HT1080 (cell line): ENCODE measurements at regions not wholly inside any gene's neighbourhood (a gene's known extent, or its start where the extent isn't known, plus 50 kb on each side); places are given as distances from the start of the nearest gene placed in this dataset.
"Not testable (repeated sequence)": the region's sequence is repeated elsewhere in the genome, so short reads cannot be mapped to it uniquely, and the experiment has no call there.

Experiments used
- DNase-seq: peaks from one replicate; pipeline ENCODE4 v3.0.0-alpha.2; 2015; ENCODE audit warnings: low read depth

DNA sequence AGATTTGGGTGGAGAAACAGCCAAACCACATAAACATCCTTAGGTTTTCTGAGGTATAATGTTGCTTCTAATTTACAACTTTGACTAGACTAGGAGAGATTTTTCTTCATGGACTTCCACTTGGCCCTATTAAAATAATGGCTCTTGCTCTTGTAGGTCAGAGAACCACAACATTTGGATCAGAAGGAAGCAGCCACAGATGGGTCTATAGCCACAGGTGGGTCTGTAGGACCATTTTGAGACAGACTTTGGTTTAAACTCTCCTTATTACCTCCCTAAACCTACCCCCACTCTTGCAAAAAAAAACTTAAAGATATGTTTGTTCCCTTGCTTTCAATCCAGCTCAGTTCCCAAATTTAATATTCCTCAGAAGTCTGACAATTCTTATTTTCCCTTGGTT is 1260.8 kb downstream of the GATA3 start:
- DNase-seq, result no peak

DNA sequence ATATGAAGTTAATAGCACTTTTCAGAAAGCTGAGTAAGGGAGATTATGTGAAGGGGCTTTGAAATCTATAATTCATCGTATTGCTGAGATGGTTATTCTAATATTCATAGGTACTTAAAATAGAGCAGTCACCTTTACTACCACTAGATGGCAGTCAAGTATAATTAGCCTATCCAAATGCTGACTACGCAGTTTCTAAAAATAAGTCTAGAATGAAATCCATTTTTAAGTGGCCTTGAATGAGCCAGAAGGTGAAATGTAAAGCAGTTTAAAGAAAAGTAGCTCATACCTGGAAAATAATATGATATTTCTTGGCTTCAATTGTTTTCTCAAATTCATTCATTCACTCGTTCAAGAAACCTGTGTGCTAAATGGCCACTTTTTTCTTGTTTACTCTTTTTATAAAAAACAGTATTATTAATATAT is 1277.1 kb downstream of the GATA3 start:
- DNase-seq, result peak; percentile 23

DNA sequence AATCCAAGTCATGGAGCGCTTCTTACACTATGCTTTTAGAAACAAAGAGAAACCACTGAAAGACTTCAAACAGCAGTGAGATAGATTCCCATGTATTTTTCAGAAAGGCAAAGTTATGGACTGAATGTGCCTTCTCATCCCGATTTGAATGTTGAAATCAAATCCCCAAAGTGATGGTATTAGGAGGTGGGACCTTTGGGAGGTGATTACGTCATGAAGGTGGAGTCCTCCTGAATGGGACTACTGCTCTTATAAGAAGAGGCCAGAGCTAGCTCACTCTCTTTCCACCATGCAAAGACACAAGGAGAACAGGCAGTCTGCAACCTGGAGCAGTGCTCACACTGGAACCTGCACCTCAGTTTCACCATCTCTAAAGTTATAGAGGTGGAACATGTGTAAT is 1279.8 kb downstream of the GATA3 start:
- DNase-seq, result no peak

DNA sequence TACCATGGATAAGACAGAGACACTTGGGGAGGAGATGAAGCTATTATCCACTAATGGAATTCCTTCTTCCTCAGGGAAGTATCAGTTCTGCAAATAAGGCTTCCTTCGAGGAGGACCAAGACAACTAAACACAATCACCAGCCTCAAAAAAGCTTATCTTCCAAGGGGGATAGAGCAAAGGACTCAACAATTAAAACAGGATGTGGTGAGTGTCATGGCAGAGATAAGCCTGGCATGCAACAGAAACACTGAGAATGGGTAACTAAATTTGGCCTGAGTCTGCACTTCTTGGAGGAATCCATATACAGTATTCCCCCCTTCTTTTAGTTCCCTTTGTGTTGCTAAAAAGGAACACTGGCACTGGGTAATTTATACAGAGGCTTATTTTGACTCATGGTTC is 1285.2 kb downstream of the GATA3 start:
- DNase-seq, result no peak

DNA sequence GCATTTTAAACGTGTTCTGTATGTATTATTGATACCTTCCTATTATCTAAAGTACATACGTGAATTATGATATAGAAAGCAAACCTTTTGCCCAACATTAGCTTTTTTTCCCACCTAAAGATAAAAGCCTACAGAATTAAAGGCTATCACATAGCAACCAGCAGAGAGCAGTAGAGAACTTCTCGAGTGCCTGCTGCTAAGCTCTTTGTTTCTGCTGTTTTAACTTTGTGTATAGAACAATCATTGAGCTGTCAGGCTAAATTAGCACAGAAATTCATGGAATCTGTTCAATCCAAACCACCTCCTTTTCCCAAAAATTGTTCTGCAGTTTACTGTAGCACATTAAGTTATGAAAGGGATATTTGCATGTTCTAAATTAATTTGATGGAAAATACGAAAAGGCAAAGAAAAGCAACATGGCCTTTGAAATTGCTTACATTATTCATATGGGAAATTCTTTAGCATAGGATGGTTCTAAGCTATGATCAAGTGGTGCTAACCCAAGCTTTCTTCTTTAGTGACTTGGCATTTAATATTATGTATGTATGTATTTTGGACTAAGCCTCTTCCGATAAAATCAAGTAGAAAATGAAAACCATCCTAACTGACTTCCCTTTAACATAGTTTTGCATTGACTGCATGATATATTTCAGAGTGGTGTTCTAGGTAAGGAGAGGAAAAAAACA is 1288.5 kb downstream of the GATA3 start:
- DNase-seq, result peak; percentile 33

DNA sequence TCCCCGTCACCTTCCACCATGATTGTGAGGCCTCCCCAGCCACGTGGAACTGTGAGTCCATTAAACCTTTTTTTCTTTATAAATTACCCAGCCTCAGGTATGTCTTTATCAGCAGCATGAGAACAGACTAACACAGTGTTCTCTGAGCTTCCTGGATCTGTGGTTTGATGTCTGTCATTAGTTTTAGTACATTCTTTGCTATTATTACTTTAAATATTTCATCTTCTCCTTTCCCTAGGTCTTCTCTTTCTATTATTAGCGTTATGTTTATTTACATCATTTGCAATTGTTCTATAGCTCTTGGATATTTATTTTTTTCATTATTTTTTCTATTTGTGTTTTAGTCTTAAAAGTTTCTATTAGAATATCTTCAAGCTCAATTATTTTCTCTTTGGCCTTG is 1293.4 kb downstream of the GATA3 start:
- DNase-seq, result not testable (repeated sequence)

DNA sequence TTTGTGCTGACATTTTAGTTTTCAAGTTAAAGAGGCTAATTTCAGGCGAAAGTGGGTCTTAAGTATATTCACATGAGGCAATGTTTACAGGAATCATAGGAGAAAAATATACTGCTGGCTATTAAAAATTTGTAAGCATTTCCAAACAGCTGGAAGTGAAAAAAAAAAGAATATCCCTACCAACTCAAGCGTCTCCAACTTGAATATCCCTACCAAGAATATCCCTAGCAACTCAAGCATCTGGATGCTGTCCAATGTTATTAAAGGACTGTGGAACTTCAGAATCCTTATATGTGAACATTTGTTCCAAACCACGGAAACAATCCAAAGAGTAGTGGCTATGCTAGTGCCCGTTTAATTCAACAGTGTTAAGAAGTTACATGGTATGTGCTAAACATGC is 1303.0 kb downstream of the GATA3 start:
- no peak for DNase-seq

DNA sequence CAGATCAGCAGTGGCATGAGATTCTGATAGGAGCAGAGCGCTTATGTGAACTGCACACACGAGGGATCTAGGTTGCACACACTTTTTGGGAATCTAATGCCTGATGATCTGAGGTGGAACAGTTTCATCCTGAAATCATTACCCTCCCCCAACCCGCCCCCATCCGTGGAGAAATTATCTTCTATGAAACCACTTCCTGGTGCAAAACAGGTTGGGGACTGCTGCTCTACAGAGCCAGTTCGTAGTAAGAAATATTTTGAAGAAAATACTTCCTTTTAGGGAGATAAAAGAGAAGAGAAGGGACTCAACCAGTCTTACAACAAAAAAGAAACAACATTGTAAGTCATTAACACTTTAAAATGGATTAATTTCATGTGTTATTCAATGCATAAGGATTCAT is 1308.2 kb downstream of the GATA3 start:
- no peak for DNase-seq

DNA sequence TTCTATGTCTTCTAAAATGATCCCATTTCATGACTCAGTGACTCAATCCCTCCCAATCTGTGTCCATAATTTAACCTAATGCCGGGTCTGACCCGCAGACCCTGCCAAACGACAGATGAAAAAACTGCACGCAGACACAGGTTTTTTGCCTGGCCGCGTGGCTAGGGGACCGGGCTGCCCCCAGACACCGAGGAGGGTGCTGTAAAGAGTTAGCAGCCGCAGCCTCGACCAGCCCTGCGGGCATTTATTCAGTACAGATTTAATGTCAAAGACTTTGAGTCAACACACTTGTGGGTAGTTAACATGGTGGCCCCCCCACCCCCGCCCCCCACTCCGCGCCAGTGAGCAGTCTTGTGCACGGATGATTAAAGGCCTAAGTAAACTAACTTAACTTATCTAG is 1324.7 kb downstream of the GATA3 start:
- DNase-seq, result no peak

DNA sequence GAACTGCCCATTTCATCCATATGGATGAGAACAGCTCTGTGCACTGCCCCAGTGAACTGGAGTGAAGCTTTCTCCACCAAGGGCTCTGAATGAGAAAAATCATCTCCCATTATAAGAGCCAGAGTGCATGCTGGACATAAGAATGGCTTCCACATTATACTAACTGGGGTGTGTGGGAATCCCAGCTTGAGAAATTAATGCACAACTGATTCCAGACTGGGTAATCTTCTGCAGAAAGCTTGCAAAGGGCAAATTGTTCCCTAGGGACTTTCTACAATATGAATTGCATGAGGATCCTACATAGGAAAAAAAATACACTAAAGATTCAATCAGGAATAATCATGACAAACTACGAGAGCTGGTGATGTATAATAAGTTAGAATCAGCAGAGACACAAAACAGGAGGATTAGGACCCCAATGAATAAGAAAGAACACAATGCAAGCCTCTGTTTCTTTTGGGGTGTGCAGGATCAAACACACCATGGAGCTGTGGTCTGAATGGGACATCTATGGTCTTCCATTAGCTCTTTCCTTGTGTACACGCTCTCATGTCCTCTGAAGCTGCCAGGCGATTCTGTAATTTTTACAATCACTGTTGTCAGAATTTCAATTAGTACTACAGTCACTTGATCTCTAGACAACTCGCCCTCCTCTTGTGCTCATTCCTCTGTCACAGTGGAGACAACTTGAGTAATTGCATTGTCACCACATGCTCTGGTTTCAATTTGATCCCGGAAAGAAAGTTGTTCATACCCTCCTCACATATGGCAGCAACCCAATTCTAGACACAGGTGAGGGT is 1327.4 kb downstream of the GATA3 start:
- no peak for DNase-seq

DNA sequence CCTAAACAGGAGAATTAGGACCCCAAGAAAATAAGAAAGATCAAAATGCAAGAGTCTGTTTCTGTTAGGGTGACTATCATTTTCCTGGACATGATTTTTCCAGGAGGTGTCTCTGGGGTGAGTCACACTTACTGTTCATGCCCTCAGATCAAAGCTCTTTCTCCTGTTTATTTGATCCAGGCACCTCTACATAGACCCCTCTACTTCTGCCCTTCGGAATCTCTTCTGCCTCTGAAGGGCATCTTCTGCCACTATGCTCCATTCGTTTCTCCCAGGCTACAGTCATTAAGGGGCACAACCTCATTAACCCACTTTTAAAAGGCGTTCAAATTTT is 1328.0 kb downstream of the GATA3 start:
- peak; percentile 3 for DNase-seq

DNA sequence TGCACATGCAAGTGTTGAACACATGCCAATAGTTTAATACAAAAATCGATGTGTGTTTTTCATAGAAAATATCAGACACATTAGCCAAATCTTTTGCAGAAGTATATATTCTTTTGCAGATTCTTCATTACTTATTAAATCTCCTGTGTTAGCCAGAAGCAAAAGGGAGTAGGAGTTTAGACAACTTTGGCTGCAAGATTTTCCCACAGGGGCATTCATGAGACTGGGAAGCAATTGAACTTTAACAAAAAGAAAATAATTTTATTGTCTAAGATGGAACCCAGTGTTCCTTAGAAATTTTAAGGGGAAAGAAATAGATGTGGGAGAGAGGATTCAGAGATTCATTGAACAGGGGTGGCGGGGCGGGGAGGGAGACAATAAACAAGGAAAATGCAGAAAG is 1336.0 kb downstream of the GATA3 start:
- no peak for DNase-seq

DNA sequence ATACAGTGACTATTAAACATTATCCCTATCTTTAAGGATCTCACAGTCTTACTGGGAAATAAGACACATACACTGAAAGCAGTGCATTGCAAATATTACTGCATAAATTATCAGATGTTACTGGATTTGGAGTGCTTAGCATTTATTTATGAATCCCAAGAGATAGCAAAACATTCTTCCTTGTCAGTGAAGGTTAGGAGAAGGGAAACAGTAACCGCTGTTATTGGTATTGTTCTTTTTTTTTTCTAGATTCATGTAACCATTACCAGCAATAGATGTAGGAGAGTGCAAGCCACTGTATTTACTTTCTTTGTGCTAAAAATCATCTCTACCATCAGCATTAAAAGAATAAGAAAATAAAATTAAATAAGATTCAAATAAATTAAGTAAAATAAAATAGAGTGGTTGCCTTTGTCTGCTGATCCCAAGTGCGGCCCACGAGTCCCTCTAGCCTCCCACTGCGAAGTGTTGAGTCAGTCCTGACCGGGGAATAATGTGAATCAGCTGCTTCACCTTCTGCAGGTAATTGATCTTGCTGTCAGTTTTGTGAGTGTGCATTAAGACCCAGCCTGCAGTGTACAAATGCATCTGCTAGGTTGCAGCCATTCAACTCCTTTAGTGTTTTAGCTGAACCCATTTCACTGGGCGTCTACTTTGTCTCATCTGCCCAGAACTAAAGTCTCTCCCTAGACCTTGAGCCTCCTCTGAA is 1344.9 kb downstream of the GATA3 start:
- no peak for DNase-seq

DNA sequence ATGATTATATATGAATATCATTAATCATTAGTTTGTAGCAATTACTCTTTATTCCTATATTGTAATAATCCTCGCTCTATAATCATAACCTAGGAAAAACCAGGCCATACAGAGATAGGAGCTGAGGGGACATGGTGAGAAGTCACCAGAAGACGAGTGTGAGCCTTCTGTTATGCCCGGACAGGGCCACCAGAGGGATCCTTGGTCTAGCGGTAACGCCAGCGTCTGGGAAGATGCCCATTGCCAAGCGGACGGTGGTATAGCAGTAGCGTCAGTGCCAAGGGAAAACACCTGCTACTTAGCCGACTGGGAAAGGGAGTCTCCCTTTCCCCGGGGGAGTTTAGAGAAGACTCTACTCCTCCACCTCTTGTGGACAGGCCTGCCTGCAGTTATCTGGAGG is 1347.6 kb downstream of the GATA3 start:
- DNase-seq, result peak; percentile 33

DNA sequence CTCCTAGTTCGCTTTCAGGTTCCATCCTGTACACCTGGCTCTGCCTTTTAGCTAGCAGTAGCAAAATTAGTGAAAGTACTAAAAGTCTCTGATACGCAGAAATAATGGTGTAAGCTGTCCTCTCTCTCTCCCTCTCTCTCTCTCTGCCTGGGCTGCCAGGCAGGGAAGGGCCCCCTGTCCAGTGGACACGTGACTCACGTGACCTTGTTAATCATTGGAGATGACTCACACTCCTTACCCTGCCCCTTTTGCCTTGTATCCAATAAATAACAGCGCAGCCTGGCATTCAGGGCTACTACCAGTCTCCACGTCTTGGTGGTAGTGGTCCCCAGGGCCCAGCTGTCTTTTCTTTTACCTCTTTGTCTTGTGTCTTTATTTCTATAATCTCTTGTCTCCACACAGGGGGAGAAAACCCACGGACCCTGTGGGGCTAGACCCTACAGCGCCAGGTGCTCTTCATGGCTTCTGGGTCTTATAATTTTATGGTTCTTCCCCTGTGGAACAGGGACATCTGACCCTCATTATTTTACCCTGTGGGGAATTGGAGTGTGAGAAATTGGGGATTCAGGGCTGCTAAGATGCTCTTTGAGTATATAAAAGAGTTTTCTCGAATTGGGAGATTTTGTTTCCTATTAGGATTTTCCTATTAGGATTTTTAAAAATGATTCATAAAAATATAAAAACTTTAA is 1348.2 kb downstream of the GATA3 start:
- peak; percentile 38 for DNase-seq

DNA sequence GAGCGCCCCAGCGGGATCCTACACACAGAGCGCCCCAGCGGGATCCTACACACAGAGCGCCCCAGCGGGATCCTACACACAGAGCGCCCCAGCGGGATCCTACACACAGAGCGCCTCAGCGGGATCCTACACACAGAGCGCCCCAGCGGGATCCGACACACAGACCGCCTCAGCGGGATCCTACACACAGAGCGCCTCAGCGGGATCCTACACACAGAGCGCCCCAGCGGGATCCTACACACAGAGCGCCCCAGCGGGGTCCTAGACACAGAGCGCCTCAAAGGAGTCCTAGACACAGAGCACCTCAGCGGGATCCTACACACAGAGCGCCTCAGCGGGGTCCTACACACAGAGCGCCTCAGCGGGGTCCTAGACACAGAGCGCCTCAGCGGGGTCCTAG is 1352.7 kb downstream of the GATA3 start:
- DNase-seq, result not testable (repeated sequence)

DNA sequence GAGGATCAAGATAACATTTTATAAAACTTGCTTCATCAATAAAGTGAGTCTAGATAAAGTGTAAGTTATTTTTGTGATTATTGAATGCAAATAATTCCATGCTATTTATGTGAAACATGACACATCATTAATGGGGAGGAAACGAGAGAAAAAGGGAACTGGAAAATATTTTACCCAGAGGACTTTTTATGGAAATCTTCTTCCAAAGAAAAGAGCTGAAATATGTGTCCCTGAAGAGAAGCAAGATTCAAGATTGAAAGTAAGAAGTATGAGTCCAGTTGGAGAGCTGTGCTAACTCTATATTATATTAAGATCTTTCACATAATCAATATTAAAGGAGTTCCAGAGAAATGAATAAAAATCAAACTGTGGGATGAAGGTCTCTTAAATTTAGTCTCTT is 1361.8 kb downstream of the GATA3 start:
- no peak for DNase-seq

DNA sequence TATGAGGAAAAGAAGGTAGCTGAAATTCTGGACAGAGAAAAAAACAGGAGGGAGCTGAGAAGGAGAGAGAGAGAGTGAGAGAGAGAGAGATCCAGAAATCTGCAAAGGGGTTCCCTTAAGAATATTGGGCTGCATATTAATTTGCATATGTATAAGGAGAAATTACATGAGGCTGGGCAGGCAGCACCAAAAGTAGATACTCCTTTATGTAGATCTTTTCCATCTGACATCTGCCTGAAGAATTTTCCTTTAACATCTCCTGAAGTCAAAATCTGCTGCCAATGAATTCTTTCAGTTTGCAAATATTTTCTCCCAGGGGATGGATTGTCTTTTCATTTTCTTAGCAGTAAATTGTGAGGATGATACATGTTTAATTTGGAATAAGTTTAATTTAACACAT is 1365.3 kb downstream of the GATA3 start:
- DNase-seq, result no peak

DNA sequence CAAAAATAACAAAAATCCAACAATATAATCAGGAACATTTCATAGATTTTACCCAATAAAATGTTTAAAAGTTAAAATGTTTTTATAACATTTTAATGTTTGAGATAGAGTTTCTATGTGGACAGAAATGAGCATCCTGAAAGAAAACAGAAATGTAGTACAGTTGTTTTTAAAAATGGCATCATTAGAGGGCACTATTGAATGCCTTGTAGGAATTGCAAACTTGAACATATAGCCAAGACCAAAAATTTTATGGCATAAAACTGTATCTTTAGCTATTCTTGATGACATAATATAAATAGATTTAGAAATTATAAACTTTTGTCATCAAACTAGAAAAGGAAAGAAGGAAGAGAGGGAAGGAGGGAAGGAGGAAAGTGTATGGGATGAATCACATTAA is 1372.7 kb downstream of the GATA3 start:
- no peak for DNase-seq

DNA sequence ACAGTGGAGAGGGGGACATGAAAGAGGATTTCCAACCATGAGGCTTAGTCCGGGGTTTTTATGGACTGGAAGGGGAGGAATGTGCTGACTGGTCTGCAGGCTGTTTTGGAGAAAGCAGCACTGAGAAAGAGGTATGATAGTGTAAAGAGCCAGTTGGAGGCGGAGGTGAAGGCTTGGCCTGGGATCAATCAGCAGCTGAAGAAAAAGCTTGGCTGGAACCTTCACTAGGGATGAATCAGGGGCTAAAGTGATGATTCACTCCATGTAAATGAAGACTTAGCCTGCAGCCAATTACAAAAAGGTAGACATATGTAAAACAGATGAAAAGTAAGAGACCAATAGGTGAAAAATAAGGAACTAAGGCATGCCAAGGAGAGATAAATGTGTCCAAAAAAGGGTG is 1382.6 kb downstream of the GATA3 start:
- peak; percentile 60 for DNase-seq

DNA sequence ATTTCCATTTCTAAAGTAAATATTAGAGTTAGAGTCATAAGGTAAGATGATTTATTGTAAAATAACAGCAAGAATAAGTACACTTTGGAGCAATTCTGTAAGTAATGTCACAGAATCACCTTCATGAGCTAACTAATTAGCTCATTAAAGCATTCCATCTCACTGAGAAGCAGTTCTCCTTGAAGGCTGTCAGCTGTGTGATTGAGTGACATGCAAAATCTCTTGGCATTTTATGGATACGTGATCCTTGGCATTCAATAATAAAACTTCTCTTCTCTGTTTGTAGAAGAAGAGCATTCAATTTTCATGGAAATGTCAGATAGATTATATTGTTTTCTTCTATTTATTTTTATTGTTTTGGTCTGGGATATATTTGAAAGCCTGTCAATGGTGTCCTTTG is 1389.3 kb downstream of the GATA3 start:
- DNase-seq, result no peak

DNA sequence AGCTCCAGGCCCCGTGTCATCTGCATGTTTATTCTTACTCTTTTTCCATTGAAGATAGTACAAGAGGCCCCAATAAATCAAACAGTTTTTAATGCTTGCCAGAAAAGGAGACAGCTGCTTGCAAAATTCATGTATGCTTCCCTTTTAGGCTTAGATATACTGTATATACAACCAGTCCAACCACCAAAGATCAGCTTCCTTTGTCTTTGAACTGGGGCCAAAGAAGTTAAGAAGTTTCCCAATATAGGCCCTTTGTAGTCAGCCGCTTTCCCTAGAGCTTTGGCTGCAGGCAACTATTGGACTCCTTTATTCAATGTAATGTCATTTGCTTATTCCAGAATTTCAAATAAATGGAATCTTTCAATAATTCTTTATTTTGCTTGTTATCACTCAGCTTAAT is 1395.0 kb downstream of the GATA3 start:
- DNase-seq, result no peak
